Mesenteric fat pad (tissue), 1 donor: ENCODE measurements at regions not wholly inside any gene's neighbourhood (a gene's known extent, or its start where the extent isn't known, plus 50 kb on each side); places are given as distances from the start of the nearest gene placed in this dataset.
"Not testable (repeated sequence)": the region's sequence is repeated elsewhere in the genome, so short reads cannot be mapped to it uniquely, and the experiment has no call there.

Experiments used
- DNase-seq: peaks from one replicate; pipeline ENCODE4 v3.0.0-alpha.2; 2020; ENCODE audit warnings: low spot score
- donor health status: DM: yes; HTN: yes; CAD: no.

DNA sequence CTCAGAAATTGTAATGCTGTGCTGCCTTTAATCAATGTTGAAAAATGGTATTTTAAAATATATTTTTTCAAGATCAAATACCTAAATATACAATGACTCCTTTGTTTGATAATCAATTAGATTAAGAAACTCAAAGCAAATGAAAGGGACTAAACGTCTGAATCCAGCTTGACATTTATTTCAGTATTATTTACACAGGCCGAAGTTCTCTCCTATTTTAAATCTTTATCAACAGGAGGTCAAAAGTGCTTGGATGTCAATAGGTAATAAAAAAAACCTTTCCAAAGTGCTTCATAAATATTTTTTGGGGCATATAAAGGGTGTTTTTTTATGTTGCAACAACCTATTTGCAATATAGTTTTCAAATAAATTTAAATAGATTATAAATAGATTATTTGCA, 1201.7 kb upstream of the SLC39A10 start:
- DNase-seq, result no peak

DNA sequence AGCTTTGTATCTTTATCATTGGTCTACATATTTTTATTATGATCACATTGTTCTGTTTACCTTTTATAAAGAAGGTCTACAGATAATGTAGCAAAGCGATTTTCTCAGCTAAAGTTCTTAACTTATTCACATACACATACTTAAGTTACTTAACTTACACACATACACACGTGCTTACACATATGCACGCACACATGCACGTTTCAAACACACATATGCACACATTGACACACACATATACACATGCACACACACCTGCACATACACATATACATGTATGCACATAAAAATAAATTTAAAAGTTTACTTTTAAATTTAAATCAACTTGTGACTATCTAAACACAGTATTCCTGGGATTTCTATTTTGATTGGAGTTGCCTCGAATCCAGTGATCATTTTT, 1204.5 kb upstream of the SLC39A10 start:
- no peak for DNase-seq

DNA sequence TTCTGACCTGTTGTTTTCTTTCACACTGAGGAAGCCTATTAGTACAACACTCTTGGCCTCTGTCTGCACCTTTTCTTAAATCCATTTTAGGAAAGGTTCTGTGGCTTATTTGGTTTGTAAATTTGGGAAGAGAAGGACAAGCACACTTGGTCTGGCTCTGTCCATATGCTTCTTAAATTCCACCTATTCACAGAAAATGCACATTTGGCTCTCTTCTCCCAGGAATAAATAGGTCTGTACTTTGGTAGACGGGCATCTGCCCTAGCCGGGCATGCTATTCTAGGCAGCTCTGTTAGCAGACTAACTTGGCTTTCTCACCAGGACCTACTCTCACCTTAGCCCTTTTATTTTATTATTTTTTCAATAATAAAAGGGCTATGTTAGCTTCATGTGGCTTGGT, 1211.8 kb upstream of the SLC39A10 start:
- DNase-seq, result no peak

DNA sequence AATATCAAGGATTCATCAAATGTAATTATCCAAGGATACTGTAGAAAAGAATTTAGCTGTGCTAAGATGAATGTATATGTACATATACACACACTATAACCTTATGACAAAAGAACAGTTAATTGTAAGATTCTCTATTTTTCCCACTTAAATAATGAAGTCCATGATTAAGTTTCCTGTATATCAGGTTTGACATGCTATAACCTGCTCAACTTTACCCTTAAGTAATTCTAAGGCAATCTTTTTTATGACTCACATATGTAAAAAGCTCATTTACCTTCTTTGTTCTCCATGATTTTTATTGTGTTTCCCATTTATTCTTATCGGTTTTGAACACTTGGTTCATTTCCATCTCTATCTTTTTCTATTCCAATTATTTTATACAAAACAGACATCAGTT, 1213.1 kb upstream of the SLC39A10 start:
- DNase-seq, result no peak

DNA sequence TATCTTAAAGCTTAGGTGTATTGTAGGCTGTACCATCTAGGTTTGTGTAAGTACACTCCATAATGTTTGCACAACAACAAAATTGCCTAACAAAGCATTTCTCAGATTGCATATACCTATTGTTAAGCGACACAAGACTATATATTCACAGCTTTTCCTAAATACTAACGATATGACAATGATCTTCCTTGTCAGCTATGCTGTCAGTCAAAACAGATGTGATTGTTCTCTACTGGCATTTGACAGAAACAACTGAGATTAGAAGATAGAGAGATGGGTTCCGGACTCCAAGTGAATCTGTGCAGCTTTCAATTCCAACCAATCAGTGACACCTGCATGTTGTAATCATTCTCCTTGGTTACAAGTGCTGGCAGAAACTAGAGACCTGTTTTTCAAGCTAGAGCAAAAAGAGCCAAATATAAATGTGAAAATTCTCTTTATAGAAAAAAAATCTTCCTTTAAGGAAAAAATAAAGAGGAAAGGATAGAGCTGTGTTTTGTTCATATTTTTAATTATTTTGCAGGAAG, 1232.3 kb upstream of the SLC39A10 start:
- no peak for DNase-seq

DNA sequence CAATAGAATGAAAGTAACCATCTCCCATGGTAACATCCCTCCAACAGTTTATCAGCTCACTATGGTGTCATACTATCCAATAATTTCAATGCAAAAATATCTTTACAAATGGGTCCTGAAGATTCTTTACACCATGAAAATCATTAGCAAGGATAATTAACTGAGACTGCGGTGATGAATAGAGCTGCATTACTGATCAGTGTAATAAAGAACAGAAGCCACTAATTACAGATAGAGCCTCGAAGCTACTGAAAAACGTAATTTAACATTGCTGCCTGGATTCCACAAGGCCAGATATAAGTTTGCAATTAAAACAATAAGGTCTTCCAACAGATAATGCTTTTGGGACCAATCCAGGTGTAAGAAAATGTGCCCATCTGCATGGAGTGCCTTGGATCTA, 1245.8 kb upstream of the SLC39A10 start:
- DNase-seq, result no peak

DNA sequence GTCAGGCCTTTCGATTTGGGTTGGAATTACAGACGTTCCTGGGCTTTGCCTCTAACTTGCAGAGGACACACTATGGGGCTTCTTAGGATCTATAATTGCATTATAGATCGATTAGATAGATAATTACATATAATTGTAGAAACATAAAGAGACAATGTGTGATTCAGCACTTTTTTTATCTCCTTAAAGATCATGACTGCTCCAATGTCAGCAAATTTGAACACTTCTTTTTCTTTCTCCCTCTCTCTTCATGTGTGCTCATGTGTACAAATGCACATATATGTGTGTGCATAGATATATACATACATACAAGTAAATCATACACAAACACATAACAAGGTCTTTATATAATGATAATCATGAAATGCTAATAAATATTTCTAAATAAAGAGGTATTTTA, 1261.2 kb upstream of the SLC39A10 start:
- no peak for DNase-seq

DNA sequence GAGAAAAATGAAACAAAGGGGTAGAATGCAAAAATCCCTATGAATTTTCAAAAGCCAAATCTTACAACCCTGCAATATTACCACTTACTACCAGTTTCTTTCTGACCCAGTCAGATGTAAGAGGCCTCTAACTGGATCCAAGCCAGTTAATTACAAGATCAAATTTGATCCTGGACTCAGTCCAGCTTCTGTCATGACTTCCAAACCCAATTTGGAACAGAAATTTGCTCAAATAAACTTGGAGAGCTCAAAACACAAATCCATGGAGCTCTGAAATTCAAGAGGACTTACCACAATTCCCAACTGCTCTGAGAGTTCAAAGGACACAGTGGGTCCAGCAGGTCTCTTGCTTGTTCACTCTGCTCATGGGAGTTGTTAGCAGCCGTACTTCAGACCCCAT, 1271.7 kb upstream of the SLC39A10 start:
- no peak for DNase-seq

DNA sequence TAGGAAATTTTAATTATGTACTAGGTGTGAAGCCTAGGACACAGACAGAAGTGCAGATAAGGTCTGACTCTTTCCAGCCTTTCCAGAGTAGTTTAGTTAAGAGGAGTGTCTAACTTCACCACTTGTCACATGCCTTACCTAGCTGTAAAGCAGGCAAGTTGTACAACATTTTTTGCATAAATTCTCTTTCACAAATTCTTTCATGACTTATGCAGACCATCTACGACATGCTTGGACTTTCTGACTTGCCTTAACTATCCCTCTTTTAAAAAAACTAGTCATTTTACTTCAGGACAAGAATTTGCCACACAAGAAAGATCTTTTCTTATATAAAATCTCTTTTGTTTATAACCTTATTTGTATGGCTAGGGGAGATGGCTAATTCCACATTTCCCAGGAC, 1273.6 kb upstream of the SLC39A10 start:
- no peak for DNase-seq

DNA sequence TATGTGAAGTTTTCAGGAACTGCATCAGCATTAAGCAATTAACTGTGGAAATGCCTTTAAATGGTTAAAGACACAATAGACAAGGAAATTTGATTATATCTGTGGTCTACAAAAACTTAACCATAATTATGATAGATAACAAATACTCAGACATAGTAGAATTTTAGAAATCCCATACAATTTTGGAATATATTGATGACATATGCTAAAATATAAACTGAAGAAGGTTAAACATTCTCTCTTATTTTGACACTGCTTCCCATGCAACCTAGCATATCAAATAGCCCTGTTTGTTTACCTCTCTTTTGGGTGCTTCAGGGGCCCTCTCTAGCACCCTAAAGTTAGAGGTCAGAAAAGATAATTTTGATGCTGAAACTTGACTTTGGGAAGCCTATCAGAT, 1274.8 kb upstream of the SLC39A10 start:
- DNase-seq, result no peak

DNA sequence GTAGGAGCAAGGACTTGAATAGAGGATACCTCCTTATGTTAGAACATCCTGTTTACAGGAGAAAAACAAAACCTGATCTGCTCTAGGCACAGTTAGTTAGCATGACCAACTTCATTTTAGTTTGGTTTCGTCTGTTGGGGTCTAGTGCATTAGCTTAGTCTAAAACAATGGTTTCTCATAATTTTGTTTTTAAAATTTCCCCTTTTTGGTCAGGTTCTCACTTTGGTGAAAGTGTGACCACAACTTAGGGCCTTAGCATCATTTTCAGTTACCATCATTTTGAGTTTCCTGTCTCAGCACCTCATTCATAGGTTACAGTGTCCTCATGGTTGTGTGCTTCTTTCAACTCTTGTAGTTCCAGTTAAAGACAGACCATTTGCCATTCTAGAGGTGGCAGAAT, 1277.0 kb upstream of the SLC39A10 start:
- no peak for DNase-seq

DNA sequence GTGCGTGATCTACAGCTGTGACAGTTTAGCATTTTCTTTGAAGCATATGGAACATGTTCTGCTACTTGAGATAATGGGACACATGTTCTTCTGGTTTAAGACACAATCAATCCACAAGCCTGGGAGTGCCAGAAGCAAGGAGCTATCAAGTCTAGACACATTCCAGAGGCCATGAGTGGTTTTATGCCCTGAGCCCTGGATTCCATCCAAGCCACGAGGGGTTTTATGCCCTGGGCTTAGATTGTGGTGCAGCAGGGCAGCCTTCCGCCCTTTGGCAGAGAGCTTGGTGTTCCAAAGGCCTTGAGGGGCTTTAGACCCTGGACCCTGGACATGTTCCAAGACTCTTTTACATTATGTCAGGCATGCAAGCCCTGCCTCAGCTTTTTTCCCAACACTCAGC, 1289.6 kb upstream of the SLC39A10 start:
- DNase-seq, result not testable (repeated sequence)

DNA sequence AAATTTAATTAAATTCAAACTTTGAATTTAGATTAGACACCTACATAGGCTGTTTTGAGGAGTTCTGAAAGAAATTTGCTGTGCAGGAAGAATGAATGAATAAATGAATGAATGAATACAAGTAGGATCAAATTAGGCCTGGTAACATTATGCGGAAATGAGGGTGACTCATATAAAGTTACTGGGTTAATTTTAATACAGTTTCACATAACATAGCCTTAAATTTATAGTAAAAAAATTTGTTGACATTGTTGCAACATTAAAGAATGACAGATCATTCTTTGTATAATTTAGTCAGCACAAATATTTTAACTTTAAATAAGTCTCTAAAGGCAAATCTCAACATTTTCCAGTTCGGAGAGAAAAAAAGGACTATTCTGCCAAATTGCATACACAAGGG, 1293.1 kb upstream of the SLC39A10 start:
- DNase-seq, result no peak

DNA sequence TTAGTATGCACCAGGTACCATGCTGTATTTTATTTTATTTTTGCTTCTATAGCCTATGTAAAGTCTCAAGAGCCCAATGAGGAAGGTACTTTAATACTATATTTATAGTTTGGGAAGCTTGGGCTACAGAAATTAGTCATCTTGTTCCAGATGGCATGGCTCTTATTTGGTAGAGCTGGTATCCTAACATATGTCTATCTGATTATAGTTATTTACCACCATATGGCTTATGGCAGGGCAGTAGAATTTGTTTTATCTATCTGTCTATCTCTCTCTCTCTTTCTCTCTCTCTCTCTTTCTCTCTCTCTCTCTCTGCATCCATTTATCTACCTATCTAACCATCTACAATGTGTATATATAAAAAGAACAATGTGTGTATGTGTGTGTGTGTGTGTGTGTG, 1293.7 kb upstream of the SLC39A10 start:
- no peak for DNase-seq

DNA sequence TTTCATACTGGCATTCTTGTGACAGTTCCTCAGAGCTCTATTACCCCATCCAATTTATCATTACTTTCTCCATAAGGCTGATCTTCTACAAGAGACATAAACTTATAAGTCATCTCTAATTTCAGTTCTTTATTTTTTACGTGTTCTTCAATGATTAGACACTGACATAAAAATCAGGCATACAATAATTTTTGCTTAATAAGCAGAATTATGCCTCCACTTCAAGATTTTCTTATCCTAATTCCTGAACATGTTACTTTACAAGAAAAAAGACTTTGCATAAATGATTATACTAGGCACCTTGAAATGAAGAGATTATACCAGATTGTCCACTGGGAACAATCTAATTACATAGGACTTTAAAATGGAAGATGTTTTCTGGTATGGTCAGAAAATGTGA, 1304.5 kb upstream of the SLC39A10 start:
- no peak for DNase-seq

DNA sequence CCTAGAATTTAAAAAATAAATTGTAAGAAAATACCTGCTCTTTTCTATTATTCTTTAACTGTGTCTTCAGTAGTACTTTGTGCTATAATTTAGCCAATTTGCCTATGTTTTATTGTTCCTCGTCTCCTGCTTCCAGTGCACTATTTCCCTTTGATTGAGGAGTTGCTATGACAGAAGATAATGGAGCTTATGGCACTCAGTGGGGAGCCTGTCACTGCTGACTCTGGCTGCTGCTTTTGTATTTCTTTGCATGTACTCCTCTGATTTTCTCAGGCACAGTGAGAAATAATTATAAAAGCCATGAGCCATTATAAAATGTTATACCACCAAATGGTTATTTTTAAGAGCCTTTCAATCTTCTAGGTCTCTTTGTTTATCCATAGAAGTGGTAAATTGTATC, 1310.8 kb upstream of the SLC39A10 start:
- DNase-seq, result no peak

DNA sequence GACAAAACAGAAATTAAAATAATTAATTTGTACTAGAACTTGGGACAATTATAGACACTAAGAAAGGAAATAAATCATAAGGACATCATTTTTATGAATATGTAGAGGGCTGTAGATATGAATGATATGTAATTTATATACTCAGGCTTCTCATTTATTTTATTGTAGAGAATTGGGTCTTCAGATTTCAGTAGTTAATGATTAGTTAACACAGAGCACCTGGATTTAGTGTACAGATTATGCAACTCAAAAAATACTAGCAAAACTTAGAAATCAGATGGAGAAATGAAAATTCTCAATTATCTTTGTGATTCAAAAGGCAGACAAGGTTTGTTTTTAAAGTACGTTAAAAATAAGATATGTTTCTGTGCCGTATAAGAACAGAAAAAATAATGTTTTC, 1311.7 kb upstream of the SLC39A10 start:
- no peak for DNase-seq

DNA sequence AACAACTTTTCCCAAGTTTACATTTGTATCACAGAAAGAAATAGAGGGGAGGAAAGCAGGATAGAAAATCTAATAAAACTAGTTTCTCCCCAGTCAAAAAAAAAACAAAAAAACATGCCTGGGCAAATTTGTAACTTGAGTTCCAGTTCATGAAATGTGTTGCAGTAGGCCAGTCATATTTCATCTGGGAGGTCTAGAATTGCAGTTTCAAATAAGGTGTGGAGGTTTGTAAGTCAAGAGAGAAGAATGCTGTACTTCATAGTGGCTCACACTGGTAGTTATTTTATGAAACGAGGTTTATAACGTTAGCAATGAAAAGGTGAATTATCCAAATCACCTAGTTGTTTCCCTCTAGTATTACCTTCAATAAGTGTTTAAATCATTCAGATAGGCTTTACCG, 1313.9 kb upstream of the SLC39A10 start:
- DNase-seq, result no peak

DNA sequence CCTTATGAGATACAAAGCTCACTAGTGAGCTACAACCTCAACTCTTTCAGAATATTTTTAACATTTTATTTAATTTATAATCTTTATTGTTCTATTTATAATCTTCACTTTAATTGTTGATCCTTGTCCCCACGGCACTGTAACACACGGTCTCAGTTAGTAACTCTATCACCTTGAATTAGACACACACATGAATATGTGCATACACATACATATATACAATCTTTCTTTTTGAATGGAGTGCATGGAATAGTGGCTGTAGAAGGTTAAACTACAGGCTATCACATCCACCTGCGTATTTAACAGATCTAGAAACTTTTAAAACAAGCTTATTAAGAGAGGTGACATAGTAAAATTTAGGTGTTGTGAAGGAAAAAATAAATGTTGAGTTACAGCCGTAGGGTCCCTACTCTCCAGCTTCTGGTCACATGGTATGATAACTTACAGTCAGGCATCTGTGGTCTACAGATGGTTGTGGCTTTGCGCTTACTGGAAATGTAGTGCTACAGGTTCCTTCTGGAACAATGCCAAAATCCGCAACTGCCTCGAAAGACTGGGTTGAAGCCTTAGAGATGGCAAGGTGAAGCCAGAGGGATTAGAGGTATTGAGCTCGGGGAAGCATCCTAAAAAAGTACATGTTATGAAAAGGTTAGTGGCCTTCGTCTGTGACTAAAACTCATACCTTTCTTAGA, 1324.1 kb upstream of the SLC39A10 start:
- no peak for DNase-seq

DNA sequence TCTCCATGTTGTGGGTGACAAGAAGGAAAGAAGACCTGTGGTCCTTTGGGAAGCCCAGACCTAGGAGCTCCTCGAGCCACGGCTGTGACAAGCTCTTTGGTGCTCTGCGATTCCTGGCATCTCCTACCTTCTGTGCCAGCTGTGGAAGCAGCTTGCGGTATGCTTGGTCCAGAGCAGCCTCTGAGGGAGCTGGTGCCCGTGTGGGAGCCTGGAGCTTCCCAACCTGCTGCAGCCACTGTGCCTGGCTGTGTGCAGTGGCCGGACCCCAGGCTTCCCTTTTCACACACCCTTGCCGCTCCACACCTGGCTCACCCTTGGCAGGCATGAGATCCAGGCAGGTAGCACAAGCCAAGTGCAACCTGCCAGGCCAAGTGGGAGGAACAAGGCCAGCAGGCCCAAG, 1328.6 kb upstream of the SLC39A10 start:
- no peak for DNase-seq

DNA sequence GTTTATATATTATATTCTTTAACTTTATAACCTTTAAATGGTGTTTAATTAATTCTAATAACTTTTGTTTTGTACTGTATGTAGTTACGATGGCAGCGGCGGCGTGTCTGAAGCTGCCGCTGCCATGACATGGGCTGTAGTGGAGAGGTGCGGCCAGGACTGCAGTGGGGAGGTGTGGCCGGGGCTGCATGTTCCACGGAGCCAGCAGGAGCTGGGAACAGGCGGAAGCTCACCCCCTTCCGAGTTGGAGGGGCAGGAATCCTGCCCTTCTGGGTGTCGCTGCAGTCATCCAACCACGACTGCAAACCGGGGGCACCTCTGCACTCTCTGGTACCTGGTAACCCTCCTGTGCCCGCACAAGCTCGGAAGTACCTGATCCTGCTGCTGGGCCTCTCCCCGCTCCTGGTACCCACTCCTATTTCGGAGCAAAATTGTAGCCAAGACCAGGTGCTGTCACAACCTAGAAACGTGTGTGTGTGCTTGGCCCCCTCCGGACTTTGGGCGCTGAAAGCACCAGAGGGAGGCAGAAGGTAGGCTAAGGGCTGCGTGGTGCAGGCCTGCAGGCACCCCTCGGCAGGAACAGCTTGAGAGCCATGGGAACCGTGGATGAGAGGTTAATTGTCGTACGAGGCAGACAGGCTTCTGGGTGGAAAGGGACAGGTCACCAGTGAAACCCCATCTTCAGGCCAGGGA, 1329.7 kb upstream of the SLC39A10 start:
- no peak for DNase-seq

DNA sequence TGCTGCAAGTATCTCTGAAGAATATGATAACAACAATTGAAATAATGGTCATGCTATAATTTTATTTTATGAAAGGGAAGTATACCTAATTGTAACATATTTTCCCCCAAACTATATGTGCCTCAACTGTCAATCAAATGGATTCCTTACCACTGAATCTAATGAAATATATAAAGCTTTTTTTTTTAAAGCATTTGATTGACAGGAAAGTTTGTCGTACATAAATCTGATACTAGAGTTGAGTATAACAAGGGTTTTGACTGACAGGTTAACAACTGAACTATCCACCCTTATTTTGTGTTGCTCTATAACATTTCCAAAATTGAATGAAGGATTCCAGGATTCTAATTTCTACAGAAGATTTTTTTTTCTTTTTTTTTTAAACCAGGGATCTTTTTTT, 1333.3 kb upstream of the SLC39A10 start:
- no peak for DNase-seq

DNA sequence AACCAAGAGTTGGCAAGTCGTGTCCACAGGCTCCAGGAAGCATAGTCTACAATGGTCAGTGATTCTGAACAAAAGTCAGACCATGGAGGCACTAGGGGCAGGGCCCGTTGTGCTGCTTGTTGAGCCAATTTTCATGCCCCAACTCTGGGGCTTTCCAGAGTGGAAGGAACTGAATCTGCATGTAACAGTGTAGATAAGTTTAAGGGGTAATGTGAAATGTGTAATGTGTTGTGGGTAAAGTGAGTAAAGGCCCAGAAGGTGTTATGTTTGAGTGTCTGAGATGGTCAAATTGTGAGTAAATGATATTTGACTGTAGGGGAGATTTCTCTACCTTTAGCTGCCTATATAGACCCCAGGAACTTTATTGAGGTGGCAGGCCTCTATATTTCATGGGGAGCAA, 1336.5 kb upstream of the SLC39A10 start:
- DNase-seq, result no peak
